ENCODE measurements at regions not wholly inside any gene's neighbourhood (a gene's known extent, or its start where the extent isn't known, plus 50 kb on each side); places are given as distances from the start of the nearest gene placed in this dataset.

DNA sequence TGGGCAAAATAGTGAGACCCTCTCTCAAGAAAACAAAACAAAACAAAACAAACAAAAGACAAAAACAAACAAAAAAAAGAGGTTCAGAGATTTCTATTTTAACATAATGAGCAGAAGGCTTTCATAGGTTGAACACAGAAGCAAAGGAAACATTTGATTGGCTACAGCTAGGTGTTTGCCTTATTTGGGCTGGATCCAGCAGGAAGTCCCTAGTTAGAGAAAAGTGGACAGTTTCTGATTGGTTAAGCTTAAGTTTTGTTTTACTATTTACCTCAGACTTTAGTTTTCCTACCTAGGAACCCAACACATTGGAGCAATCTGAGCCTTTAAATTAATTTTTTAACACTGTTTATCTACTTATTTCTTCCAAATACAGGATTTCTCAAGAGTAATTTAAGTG is 566.5 kb upstream of the PCDH15 start:
- no peaks in the 10 kb centered on the region for H3K27me3 Mint-ChIP-seq (ENCODE audit: low read depth)
- peaks cover 5% of the 10 kb centered on the region; the same call in 1 of the 2 replicates for H3K9me3 Mint-ChIP-seq
- ChIA-PET POLR2A (no interaction called here), CTCF (no interaction called here)
- H3K27ac Mint-ChIP-seq: no peak overlapping the region
- H3K36me3 Mint-ChIP-seq: no peaks in the 10 kb centered on the region
- no peak for TF ChIP-seq MAX (CRISPR knock-in tag; IDR thresholded peaks at IDR 0.05)
- no peaks in the 10 kb centered on the region for H3K4me1 Mint-ChIP-seq
- DNase-seq (ENCODE audit: low spot score) (no peak), ATAC-seq (no peak)
- H3K4me3 Mint-ChIP-seq: no peak overlapping the region

DNA sequence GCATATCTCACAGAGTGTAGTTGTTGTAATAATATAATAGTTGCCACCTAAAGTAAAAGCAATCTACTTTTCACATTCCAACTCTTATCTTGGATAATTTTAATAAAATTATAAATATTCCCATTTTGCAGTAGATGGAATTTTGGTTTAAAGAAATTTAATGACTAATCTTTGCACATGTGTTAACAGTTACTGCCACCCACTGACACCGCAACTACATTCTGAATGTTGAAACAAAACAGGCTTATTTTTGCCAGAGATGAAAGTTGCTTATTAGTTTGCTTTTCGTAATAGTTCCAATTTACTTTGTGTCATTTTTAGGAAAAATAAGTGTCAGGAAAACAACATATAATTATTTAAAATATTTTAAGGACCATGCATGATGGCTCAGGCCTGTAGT is 557.5 kb upstream of the PCDH15 start:
- ATAC-seq: no peak
- CTCF ChIA-PET: no interaction called here

More for the DNA sequence above, 557.5 kb upstream of the PCDH15 start:
- Mint-ChIP-seq H3K27ac (no peak overlapping the region), H3K36me3 (no peaks in the 10 kb centered on the region), H3K27me3 (ENCODE audit: low read depth) (no peaks in the 10 kb centered on the region), H3K9me3 (no peaks in the 10 kb centered on the region), H3K4me3 (no peak overlapping the region), H3K4me1 (no peaks in the 10 kb centered on the region)
- POLR2A ChIA-PET: no interaction called here
- TF ChIP-seq ZNF671 (CRISPR knock-in tag; IDR thresholded peaks at IDR 0.05): no peak
- TF ChIP-seq, protein P1, sequence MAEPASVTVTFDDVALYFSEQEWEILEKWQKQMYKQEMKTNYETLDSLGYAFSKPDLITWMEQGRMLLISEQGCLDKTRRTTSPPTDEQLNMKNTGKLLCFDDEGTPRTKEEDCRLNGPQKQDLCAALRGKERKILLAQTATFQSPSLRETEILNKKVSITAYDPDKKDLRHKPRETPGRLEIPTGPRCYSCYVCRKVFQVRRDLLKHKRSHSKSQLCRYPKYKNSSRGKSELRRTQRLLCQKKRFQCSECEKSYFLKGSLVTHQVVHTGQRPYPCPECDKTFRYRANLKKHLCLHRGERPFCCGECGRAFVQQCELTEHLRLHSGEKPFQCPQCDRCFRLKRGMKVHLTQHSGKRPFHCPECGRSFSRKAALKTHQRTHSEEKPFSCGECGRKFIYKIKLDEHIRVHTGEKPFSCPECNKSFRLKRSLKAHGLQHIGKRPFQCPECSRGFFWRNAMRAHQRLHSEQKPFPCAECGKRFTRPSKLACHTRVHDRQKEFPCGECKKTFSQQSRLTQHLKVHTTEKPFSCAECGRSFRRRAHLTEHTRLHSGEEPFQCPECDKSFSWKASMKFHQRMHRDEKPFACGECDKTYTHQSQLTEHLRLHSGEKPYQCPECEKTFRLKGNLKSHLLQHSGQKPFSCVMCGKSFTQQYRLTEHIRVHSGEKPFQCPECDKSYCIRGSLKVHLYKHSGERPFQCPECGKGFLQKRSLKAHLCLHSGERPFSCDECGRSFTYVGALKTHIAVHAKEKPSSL (CRISPR knock-in tag; conservative IDR thresholded peaks at IDR 0.05): no peak
- TF ChIP-seq, protein P2, sequence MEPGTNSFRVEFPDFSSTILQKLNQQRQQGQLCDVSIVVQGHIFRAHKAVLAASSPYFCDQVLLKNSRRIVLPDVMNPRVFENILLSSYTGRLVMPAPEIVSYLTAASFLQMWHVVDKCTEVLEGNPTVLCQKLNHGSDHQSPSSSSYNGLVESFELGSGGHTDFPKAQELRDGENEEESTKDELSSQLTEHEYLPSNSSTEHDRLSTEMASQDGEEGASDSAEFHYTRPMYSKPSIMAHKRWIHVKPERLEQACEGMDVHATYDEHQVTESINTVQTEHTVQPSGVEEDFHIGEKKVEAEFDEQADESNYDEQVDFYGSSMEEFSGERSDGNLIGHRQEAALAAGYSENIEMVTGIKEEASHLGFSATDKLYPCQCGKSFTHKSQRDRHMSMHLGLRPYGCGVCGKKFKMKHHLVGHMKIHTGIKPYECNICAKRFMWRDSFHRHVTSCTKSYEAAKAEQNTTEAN (CRISPR knock-in tag; IDR thresholded peaks at IDR 0.05): no peak
- TF ChIP-seq TCF7 (CRISPR knock-in tag; IDR thresholded peaks at IDR 0.05; ENCODE audit: low read depth): no peak
- TF ChIP-seq, protein P3, sequence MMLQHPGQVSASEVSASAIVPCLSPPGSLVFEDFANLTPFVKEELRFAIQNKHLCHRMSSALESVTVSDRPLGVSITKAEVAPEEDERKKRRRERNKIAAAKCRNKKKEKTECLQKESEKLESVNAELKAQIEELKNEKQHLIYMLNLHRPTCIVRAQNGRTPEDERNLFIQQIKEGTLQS (CRISPR knock-in tag; conservative IDR thresholded peaks at IDR 0.05): no peak
- TF ChIP-seq, protein P4, sequence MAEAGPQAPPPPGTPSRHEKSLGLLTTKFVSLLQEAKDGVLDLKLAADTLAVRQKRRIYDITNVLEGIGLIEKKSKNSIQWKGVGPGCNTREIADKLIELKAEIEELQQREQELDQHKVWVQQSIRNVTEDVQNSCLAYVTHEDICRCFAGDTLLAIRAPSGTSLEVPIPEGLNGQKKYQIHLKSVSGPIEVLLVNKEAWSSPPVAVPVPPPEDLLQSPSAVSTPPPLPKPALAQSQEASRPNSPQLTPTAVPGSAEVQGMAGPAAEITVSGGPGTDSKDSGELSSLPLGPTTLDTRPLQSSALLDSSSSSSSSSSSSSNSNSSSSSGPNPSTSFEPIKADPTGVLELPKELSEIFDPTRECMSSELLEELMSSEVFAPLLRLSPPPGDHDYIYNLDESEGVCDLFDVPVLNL (CRISPR knock-in tag; IDR thresholded peaks at IDR 0.05; ENCODE audit: borderline replicate concordance, low read depth): no peak
- TF ChIP-seq, protein P5, sequence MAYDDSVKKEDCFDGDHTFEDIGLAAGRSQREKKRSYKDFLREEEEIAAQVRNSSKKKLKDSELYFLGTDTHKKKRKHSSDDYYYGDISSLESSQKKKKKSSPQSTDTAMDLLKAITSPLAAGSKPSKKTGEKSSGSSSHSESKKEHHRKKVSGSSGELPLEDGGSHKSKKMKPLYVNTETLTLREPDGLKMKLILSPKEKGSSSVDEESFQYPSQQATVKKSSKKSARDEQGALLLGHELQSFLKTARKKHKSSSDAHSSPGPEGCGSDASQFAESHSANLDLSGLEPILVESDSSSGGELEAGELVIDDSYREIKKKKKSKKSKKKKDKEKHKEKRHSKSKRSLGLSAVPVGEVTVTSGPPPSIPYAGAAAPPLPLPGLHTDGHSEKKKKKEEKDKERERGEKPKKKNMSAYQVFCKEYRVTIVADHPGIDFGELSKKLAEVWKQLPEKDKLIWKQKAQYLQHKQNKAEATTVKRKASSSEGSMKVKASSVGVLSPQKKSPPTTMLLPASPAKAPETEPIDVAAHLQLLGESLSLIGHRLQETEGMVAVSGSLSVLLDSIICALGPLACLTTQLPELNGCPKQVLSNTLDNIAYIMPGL (CRISPR knock-in tag; IDR thresholded peaks at IDR 0.05): no peak
- no peak for TF ChIP-seq CREB1 (CRISPR knock-in tag; IDR thresholded peaks at IDR 0.05)
- no peak for TF ChIP-seq ATF6 (CRISPR knock-in tag; IDR thresholded peaks at IDR 0.05)
- DNase-seq (ENCODE audit: low spot score): no peak

Measured in WTC11 (cell line).